Transverse colon (tissue), 4 donors: ENCODE measurements at regions not wholly inside any gene's neighbourhood (a gene's known extent, or its start where the extent isn't known, plus 50 kb on each side); places are given as distances from the start of the nearest gene placed in this dataset.

Experiments
- DNase-seq: peaks from one replicate; pipeline ENCODE4 v3.0.0-alpha.2; 2019
- H3K27ac ChIP-seq, 4 donors: fragments of 200-600 bp; sonication (generic); 2 replicates each; pipeline ENCODE4 v1.5.1; 2016 to 2018; ENCODE audit warnings: inconsistent platforms in 4 of 4
- H3K27me3 ChIP-seq: fragments of 200-600 bp; sonication (generic); 2 replicates; pipeline ENCODE4 v1.5.1; 2017; ENCODE audit warnings: inconsistent platforms
- H3K36me3 ChIP-seq, 4 donors: fragments of 200-600 bp; sonication (generic); 2 replicates each; pipeline ENCODE4 v1.5.1; 2017 to 2019; ENCODE audit warnings: inconsistent platforms in 4 of 4
- H3K4me1 ChIP-seq, 4 donors: fragments of 200-600 bp; sonication (generic); 2 replicates each; pipeline ENCODE4 v1.5.1; 2017 to 2020; ENCODE audit warnings: inconsistent platforms in 4 of 4
- H3K4me3 ChIP-seq, 4 donors: fragments of 200-600 bp; sonication (generic); 1 replicate in 1 of 4; 2 replicates in 3 of 4; pipeline versions ENCODE4 v1.5.1 to v1.6.1; 2017 to 2019; ENCODE audit warnings: inconsistent platforms in 4 of 4
- H3K9me3 ChIP-seq, 2 donors: fragments of 200-600 bp; sonication (generic); 2 replicates each; pipeline ENCODE4 v1.5.1; 2017 to 2019; ENCODE audit warnings: inconsistent platforms in 2 of 2
- EP300 ChIP-seq: sonication (generic); formaldehyde crosslinking; IDR thresholded peaks from one replicate; pipeline ENCODE4 v1.6.1; 2017; ENCODE audit warnings: antibody characterized with exemption, low read depth
- POLR2A ChIP-seq: fragments of 450-650 bp; IDR thresholded peaks from one replicate; pipeline ENCODE4 v1.6.1; 2016; ENCODE audit warnings: antibody characterized with exemption, mild to moderate bottlenecking, moderate library complexity
- POLR2AphosphoS5 ChIP-seq, 3 donors: sonication (generic); formaldehyde crosslinking; IDR thresholded peaks; one replicate each; pipeline ENCODE4 v1.6.1; 2016; ENCODE audit warnings: antibody characterized with exemption in 3 of 3
- WGBS, 2 donors: methylation state at CpG; one replicate each; pipeline ENCODE4 v1.1.5; 2018; ENCODE audit warnings: low coverage in 1 of 2; 5-methylcytosine and 5-hydroxymethylcytosine counted together
- in situ Hi-C, 4 donors: fragments of 200-750 bp; cut with MboI; loops; one replicate each; pipeline versions ENCODE4 v1.15.0 to v1.15.1; 2017; ENCODE audit warnings: low sequenced_read_pairs in 3 of 4, low pct_ligation_motif_present in 1 of 4, low pct_unique_long_range_greater_than_20kb in 1 of 4
- intact Hi-C: fragments of 100-400 bp; cut with DNase I; formaldehyde crosslinking; loops from one replicate; pipeline ENCODE4 v1.15.1; 2023; ENCODE audit warnings: low total_unique reads
- TF ChIP-seq, protein P1 (sequence below), 5 experiments: fragments of 200-600 bp in 3 of 5; fragments of 450-650 bp in 2 of 5; sonication (generic) in 3 of 5; IDR thresholded peaks; 1 replicate in 2 of 5; 2 replicates in 3 of 5; pipeline ENCODE4 v1.5.1; 2016 to 2017; ENCODE audit warnings: antibody characterized with exemption in 5 of 5, inconsistent platforms in 3 of 5, mild to moderate bottlenecking in 2 of 5, moderate library complexity in 1 of 5

DNA sequence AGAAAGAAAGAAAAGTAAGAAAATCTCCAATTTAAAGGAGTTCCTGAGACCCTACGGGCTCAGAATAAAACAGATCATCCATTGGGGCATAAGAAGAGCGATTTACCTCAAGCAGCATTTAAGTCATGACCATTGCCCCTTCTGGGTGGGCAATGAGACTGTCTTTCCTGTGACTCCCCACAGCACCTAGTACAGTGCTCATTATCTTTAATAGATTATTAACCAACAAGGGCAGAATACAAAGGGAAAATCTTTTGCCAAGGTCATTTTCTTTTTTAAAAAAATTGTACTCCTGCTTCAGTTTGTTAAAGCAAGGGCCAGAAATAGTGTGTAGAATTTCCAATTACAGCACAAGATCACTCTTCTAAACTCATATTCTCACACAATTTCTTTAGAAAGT, 443.3 kb upstream of the AGTR1 start:
- Histone ChIP-seq H3K4me3 (no peak overlapping the region), H3K4me1 (no peaks in the 10 kb centered on the region), H3K27me3 (no peaks in the 10 kb centered on the region), H3K9me3 (no peaks in the 10 kb centered on the region), H3K36me3 (no peaks in the 10 kb centered on the region), H3K27ac (no peak overlapping the region)
- WGBS, 2 donors, result 82 to 89% methylated on average over 2 of the region's 2 CpGs
- intact Hi-C loops, result no loop called here
- DNase-seq, result no peak
- in situ Hi-C loops, result no loop called here
- TF ChIP-seq, protein P1, sequence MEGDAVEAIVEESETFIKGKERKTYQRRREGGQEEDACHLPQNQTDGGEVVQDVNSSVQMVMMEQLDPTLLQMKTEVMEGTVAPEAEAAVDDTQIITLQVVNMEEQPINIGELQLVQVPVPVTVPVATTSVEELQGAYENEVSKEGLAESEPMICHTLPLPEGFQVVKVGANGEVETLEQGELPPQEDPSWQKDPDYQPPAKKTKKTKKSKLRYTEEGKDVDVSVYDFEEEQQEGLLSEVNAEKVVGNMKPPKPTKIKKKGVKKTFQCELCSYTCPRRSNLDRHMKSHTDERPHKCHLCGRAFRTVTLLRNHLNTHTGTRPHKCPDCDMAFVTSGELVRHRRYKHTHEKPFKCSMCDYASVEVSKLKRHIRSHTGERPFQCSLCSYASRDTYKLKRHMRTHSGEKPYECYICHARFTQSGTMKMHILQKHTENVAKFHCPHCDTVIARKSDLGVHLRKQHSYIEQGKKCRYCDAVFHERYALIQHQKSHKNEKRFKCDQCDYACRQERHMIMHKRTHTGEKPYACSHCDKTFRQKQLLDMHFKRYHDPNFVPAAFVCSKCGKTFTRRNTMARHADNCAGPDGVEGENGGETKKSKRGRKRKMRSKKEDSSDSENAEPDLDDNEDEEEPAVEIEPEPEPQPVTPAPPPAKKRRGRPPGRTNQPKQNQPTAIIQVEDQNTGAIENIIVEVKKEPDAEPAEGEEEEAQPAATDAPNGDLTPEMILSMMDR (IDR thresholded peaks at IDR 0.05), result no peak
- TF ChIP-seq POLR2A (no peak), EP300 (no peak), POLR2AphosphoS5 (IDR thresholded peaks at IDR 0.05) (no peak)

DNA sequence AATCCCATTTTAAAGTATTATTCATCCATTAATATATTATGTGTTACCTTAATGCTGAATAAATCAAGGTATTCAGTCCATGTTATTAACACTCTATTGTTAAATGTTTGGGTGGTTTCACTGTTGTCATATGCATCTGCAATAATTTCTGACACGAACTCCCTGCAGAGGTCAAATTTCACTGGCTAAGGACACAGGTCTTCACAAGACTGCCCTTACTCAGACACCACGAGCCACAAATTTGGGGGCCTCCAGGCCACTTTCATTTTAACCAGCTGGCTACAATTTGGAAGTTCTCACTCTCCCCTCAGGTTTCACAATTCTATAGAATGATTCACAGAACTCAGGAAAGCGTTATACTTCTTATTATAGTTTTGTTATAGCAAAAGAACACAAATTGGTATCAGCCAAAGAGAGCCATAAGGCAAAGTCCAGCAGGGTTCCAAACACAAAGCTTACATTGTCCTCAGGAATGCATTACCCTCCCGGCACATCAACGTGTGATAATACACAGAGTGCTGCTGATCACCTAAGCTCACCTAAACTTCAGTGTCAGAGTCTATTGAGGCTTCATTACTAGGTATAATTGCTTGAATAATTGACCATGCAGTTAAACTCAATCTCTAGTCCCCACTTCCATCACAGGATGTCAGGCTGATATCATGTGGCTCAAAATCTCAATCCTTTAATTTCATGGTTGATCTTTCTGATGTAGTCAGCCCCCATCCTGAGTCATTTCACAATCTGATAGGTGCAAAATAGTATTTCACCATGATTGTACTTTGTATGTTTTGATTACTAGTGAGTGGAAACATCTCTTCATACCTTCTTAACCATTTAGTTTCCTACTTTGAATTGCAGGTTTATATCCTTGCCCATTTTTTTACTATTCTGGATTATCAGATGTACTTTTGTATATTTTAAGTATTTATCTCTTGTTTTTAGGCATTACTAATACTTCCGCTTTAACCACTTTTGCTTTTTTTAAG, 441.4 kb upstream of the AGTR1 start:
- TF ChIP-seq POLR2AphosphoS5 (IDR thresholded peaks at IDR 0.05), result no peak
- TF ChIP-seq, protein P1 (IDR thresholded peaks at IDR 0.05), result no peak
- TF ChIP-seq EP300, result no peak
- TF ChIP-seq POLR2A, result no peak

DNA sequence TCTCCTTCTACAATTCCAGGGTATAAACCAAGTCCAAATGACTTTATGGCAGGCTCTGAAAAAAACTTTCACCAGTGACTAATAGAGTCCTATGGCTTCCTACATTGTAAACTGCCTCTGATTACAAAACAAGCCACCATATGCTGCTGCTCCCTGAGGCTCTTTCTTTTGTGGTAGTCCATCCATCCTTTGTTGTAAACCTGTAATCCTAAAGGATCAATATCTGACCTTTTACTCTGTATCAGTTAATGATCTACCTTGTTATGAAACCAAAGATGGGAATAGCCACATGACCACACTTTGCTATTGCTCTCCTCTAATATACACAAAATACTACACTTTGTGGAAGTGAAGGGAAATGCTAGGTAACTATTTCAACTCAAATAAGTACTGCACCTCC, 434.7 kb upstream of the AGTR1 start:
- intact Hi-C loops, result no loop called here
- in situ Hi-C loops, result no loop called here
- H3K4me3 ChIP-seq, result no peak overlapping the region
- no peaks in the 10 kb centered on the region for H3K9me3 ChIP-seq
- DNase-seq, result no peak
- no peak overlapping the region for H3K27ac ChIP-seq
- H3K4me1 ChIP-seq, result no peaks in the 10 kb centered on the region
- no peaks in the 10 kb centered on the region for H3K27me3 ChIP-seq
- TF ChIP-seq, protein P1 (IDR thresholded peaks at IDR 0.05), result no peak
- TF ChIP-seq POLR2A (no peak), POLR2AphosphoS5 (IDR thresholded peaks at IDR 0.05) (no peak), EP300 (no peak)
- no peaks in the 10 kb centered on the region for H3K36me3 ChIP-seq

More for the DNA sequence above, 441.4 kb upstream of the AGTR1 start:
- Histone ChIP-seq H3K36me3 (no peaks in the 10 kb centered on the region), H3K27me3 (no peaks in the 10 kb centered on the region), H3K4me3 (no peak overlapping the region), H3K9me3 (no peaks in the 10 kb centered on the region), H3K4me1 (no peaks in the 10 kb centered on the region), H3K27ac (no peak overlapping the region)
- intact Hi-C loops, result no loop called here
- 41 to 48% methylated on average over 4 to 6 of the region's 6 CpGs for WGBS, 2 donors
- DNase-seq, result no peak
- in situ Hi-C loops, result no loop called here

DNA sequence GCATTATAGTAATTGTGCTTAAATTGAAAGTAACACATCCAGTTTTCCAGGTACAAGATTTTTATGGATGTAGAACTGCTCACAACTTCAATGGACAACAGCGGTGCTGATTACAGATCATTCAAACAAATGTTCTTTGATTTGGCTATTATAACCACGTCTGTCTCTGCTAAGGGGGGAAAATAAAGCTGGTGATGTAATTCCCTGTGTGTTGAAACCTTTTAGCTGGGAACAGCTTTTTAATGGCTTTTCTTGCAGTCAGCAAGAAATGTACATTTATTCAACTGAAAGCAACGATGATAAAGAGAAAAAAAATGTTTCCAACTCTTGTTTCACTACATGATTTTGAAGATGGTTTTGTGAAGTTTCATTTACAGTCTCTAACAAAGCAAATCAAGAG, 431.9 kb upstream of the AGTR1 start:
- TF ChIP-seq POLR2AphosphoS5 (IDR thresholded peaks at IDR 0.05) (no peak), EP300 (no peak), POLR2A (no peak)
- TF ChIP-seq, protein P1 (IDR thresholded peaks at IDR 0.05), result no peak
- H3K36me3 ChIP-seq, result no peaks in the 10 kb centered on the region
- H3K27ac ChIP-seq, result no peak overlapping the region
- intact Hi-C loops, result no loop called here
- no peak for DNase-seq
- no peaks in the 10 kb centered on the region for H3K9me3 ChIP-seq
- in situ Hi-C loops, result no loop called here
- no peaks in the 10 kb centered on the region for H3K4me1 ChIP-seq
- H3K4me3 ChIP-seq, result no peak overlapping the region
- 38 to 44% methylated on average over 3 of the region's 3 CpGs for WGBS, 2 donors
- no peaks in the 10 kb centered on the region for H3K27me3 ChIP-seq
